HCT116 (cell line): ENCODE measurements at regions not wholly inside any gene's neighbourhood (a gene's known extent, or its start where the extent isn't known, plus 50 kb on each side); places are given as distances from the start of the nearest gene placed in this dataset.

ENCODE experiments used
- CEBPB ChIP-seq: IDR thresholded peaks from 2 replicates; pipeline ENCODE4 v1.6.1; 2012; ENCODE audit warnings: low read depth
- EZH2 ChIP-seq: fragments of 200-600 bp; sonication (generic); IDR thresholded peaks from 2 replicates; pipeline ENCODE4 v1.6.1; 2017; ENCODE audit warnings: antibody characterized with exemption, mixed run types
- EZH2phosphoT487 ChIP-seq: fragments of 200-600 bp; IDR thresholded peaks from 2 replicates; pipeline ENCODE4 v1.6.1; 2018; ENCODE audit warnings: antibody characterized with exemption, borderline replicate concordance
- POLR2A ChIP-seq: IDR thresholded peaks from 2 replicates; pipeline ENCODE4 v1.7.0; 2011; ENCODE audit warnings: borderline replicate concordance; ENCODE audit not compliant: insufficient read depth, insufficient read length; ENCODE audit errors: extremely low read depth
- POLR2AphosphoS5 ChIP-seq: IDR thresholded peaks from 2 replicates; pipeline ENCODE4 v1.6.1; 2011; ENCODE audit warnings: mild to moderate bottlenecking, low read depth, low read length, moderate library complexity
- RAD21 ChIP-seq: IDR thresholded peaks from 2 replicates; pipeline ENCODE4 v1.6.1; 2012; ENCODE audit warnings: low read depth, mild to moderate bottlenecking
- YY1 ChIP-seq: IDR thresholded peaks from 2 replicates; pipeline ENCODE4 v1.6.1; 2011; ENCODE audit warnings: low read length, low read depth, moderate library complexity, mild to moderate bottlenecking; ENCODE audit not compliant: insufficient replicate concordance; ENCODE audit errors: extremely low read depth
- ZFX ChIP-seq: fragments of 450-650 bp; IDR thresholded peaks from 2 replicates; pipeline ENCODE4 v1.6.1; 2017
- TF ChIP-seq, protein P1 (sequence below): IDR thresholded peaks from 2 replicates; pipeline ENCODE4 v1.6.1; 2012
- TF ChIP-seq, protein P2 (sequence below): IDR thresholded peaks from 2 replicates; pipeline ENCODE4 v1.6.1; 2012; ENCODE audit warnings: low read depth
- TF ChIP-seq, protein P3 (sequence below), 3 experiments: fragments of 200-600 bp in 1 of 3; sonication (generic) in 1 of 3; IDR thresholded peaks in 2 of 3; conservative IDR thresholded peaks in 1 of 3; 2 replicates each; pipeline ENCODE4 v1.5.1; 2012 to 2017; ENCODE audit warnings: low read depth in 2 of 3, low read length in 2 of 3, antibody characterized with exemption in 1 of 3, borderline replicate concordance in 1 of 3, control low read depth in 1 of 3, mild to moderate bottlenecking in 1 of 3, mixed read lengths in 1 of 3, mixed run types in 1 of 3, moderate library complexity in 1 of 3; ENCODE audit not compliant: insufficient read depth in 1 of 3
- TF ChIP-seq, protein P4 (sequence below): IDR thresholded peaks from 2 replicates; pipeline ENCODE4 v1.6.1; 2011; ENCODE audit warnings: mild to moderate bottlenecking, low read length, moderate library complexity; ENCODE audit not compliant: insufficient replicate concordance; ENCODE audit errors: extremely low read depth

DNA sequence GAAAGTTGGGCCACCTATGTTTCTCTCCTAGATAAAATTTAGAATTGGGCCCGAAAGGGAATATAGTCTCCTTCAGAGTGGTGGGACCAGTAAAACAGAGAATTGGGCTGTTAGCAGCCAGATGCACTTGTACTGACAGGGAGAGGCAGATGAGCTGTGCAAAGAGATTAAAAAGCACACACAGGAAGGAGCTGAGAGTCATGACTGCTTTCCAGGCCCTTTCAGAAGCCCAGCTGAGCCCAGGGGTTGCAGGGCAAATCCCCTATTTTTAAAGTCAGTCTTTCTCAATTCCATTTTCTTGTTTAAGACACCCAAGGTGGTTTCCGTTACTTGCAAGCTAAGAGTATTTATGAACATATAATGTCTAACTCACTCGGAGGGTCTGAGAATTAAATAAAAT lies 130.4 kb downstream of the PRELID2 start:
- TF ChIP-seq POLR2AphosphoS5, result no peak
- TF ChIP-seq, protein P1, sequence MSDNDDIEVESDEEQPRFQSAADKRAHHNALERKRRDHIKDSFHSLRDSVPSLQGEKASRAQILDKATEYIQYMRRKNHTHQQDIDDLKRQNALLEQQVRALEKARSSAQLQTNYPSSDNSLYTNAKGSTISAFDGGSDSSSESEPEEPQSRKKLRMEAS, result no peak
- TF ChIP-seq, protein P2, sequence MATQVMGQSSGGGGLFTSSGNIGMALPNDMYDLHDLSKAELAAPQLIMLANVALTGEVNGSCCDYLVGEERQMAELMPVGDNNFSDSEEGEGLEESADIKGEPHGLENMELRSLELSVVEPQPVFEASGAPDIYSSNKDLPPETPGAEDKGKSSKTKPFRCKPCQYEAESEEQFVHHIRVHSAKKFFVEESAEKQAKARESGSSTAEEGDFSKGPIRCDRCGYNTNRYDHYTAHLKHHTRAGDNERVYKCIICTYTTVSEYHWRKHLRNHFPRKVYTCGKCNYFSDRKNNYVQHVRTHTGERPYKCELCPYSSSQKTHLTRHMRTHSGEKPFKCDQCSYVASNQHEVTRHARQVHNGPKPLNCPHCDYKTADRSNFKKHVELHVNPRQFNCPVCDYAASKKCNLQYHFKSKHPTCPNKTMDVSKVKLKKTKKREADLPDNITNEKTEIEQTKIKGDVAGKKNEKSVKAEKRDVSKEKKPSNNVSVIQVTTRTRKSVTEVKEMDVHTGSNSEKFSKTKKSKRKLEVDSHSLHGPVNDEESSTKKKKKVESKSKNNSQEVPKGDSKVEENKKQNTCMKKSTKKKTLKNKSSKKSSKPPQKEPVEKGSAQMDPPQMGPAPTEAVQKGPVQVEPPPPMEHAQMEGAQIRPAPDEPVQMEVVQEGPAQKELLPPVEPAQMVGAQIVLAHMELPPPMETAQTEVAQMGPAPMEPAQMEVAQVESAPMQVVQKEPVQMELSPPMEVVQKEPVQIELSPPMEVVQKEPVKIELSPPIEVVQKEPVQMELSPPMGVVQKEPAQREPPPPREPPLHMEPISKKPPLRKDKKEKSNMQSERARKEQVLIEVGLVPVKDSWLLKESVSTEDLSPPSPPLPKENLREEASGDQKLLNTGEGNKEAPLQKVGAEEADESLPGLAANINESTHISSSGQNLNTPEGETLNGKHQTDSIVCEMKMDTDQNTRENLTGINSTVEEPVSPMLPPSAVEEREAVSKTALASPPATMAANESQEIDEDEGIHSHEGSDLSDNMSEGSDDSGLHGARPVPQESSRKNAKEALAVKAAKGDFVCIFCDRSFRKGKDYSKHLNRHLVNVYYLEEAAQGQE, result no peak
- TF ChIP-seq, protein P3, sequence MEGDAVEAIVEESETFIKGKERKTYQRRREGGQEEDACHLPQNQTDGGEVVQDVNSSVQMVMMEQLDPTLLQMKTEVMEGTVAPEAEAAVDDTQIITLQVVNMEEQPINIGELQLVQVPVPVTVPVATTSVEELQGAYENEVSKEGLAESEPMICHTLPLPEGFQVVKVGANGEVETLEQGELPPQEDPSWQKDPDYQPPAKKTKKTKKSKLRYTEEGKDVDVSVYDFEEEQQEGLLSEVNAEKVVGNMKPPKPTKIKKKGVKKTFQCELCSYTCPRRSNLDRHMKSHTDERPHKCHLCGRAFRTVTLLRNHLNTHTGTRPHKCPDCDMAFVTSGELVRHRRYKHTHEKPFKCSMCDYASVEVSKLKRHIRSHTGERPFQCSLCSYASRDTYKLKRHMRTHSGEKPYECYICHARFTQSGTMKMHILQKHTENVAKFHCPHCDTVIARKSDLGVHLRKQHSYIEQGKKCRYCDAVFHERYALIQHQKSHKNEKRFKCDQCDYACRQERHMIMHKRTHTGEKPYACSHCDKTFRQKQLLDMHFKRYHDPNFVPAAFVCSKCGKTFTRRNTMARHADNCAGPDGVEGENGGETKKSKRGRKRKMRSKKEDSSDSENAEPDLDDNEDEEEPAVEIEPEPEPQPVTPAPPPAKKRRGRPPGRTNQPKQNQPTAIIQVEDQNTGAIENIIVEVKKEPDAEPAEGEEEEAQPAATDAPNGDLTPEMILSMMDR (IDR thresholded peaks at IDR 0.05 in 2 of 3, conservative IDR thresholded peaks at IDR 0.05 in 1 of 3; ENCODE audit: borderline replicate concordance in 1 of 3, insufficient read depth in 1 of 3, low read depth in 2 of 3, low read length in 2 of 3), result no peak
- TF ChIP-seq EZH2, result no peak
- no peak for TF ChIP-seq POLR2A
- no peak for TF ChIP-seq ZFX
- TF ChIP-seq RAD21, result no peak
- TF ChIP-seq YY1, result no peak
- no peak for TF ChIP-seq EZH2phosphoT487
- no peak for TF ChIP-seq CEBPB
- TF ChIP-seq, protein P4, sequence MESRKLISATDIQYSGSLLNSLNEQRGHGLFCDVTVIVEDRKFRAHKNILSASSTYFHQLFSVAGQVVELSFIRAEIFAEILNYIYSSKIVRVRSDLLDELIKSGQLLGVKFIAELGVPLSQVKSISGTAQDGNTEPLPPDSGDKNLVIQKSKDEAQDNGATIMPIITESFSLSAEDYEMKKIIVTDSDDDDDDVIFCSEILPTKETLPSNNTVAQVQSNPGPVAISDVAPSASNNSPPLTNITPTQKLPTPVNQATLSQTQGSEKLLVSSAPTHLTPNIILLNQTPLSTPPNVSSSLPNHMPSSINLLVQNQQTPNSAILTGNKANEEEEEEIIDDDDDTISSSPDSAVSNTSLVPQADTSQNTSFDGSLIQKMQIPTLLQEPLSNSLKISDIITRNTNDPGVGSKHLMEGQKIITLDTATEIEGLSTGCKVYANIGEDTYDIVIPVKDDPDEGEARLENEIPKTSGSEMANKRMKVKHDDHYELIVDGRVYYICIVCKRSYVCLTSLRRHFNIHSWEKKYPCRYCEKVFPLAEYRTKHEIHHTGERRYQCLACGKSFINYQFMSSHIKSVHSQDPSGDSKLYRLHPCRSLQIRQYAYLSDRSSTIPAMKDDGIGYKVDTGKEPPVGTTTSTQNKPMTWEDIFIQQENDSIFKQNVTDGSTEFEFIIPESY, result no peak
